ENCODE measurements at regions not wholly inside any gene's neighbourhood (a gene's known extent, or its start where the extent isn't known, plus 50 kb on each side); places are given as distances from the start of the nearest gene placed in this dataset.

GRCh38 chr3:35992041-35992440, 352.7 kb downstream of the ARPP21 start:
- no peak for TF ChIP-seq POLR2A (IDR thresholded peaks at IDR 0.05; ENCODE audit: low read depth, low read length)
- TF ChIP-seq POLR2AphosphoS5 (IDR thresholded peaks at IDR 0.05; ENCODE audit: low read depth, low read length): no peak
- TF ChIP-seq TAF1 (IDR thresholded peaks at IDR 0.05; ENCODE audit: borderline replicate concordance, low read depth, low read length): no peak
